Stimulated activated CD8-positive, alpha-beta memory T cell treated with anti-CD3 and anti-CD28 coated beads, Interleukin-4, amount 100 ng/mL, for 48 hours (primary cell): ENCODE measurements at regions not wholly inside any gene's neighbourhood (a gene's known extent, or its start where the extent isn't known, plus 50 kb on each side); places are given as distances from the start of the nearest gene placed in this dataset.

Experiments used
- DNase-seq: peaks from one replicate; pipeline ENCODE4 v3.0.0-alpha.2; 2020

GRCh38 chr4:157942017-157942416, 230.8 kb downstream of the GASK1B start:
- no peak for DNase-seq

DNA sequence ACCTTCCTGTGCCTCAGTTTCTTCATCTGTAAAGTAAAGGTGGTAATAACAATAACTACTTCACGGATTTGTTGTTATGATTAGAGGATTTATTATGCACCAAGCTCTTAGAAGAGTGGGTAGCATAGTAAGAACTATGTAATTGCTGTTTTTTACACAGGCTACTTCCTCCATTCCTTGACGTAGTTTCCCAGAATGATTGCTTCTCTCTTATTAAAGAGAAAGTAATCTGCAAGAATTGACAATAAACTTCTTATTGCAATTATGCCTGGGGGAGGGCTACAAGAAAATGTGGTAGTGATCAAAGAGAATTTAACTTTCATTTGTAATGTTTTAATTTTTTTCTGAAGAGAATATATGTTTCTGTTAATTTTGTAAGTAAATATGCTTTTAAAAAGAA, 238.7 kb downstream of the GASK1B start:
- no peak for DNase-seq

GRCh38 chr4:157932936-157933335, 239.9 kb downstream of the GASK1B start:
- no peak for DNase-seq

- no peak for DNase-seq
Observed at GRCh38 chr4:157929486-157929885, 243.3 kb downstream of the GASK1B start.

DNA sequence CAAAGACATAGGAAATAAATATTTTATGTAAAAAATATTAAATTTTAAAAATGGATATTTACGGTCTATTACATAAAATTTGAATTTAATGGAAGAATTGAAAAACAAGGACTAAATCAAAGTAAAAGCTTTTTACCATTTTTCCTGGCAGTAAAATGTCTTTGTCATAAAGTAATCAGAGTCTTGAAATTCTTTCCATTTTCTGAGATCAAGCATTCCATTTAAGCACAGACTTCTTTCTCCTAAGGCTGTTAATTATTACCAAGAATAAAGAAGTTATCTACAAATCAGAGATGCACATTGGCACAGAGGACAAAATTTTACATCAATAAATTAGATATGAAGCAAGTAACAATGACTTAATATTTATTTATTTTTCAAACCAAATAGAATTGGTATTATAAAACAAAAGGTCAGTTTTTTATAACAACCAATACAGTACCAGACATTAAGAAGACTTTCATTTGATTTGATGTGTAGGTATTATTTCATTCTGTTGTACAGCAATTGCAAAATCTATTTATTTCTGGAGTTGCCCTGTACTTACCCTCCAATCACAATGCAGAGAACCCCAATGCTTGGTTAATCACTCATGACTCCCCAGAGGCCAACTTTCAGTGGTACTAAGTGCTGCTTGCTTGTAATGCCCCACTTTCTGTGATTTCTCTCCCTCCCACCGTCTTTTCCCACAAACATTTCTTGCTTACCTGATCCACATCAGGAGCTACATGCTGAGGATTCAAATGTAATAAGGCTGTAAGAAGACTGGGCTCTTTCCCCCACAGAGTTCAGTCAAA, 254.6 kb downstream of the GASK1B start:
- DNase-seq = no peak

DNA sequence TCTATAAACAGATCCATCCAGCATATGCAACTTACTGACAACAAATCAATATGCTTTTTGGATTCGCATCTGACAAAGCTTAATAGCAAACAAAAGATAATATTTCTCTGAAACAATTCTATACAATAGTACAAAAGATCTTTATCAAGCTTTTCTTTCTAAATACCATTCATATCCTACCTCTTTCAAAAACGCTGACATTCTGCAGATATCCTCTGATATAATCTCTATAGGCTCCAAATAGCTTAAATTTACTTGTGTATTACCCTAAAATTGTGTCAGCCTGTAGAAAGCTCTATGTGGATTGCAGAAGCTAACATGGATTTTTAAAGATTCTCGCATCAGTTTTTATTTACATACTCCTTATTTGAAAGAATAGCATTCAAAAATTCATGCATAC, 260.6 kb downstream of the GASK1B start:
- no peak for DNase-seq

- no peak for DNase-seq
Observed at GRCh38 chr4:157911662-157912061, 261.2 kb downstream of the GASK1B start.

GRCh38 chr4:157908691-157909090, 264.1 kb downstream of the GASK1B start:
- no peak for DNase-seq

DNA sequence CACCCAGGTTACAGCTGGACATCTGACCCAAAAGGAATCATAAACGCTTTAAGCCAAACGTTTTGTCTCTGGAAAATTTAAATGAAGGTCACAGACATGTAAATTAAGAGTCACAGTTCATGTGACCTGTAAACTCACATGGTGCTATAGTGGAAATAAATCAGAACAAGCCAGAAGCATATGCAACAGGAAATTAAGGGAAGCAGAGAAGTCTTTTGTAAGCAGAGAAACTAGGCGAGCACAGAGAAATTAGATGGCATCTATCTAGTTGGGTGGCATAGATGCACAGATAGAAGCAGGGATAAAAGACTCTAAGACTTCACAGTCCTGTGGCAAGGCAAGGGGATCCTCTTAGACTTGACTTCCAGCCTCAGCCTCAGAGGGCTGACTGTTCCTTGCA, 264.8 kb downstream of the GASK1B start:
- no peak for DNase-seq

DNA sequence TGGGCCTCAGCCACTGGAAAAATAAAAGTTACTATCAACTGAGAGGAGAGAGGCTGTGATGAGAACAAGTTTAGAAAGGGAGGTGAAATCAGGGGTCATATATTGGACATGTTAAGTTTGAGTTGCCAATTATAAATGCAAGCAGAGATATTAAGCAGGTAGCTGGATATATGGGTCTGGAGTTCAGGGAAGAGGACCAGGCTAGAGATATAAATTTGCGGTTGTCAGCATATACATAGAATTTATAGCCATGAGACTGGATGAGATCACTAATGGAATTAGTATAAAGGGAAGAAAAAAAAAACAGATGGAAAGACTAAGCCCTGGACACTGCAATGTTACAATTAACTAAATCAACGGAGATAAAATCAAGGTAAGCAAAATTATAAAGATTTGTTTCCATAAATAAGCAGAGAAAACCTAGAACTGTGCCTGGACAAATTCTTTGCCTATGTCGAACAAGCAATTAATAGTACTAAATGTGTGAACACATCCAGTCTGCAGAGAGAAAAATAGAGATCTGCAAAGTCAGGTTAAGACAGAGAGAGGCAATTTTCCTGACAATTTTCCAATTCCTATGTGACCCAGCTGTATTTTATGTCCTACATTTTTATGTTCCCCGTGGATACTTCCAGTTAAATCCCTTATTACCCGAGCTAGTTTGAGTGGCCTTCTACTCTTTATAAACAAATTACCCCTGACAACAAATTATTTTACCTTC, 265.4 kb downstream of the GASK1B start:
- no peak for DNase-seq

- DNase-seq = no peak
Observed at GRCh38 chr4:157898836-157899605, 273.8 kb downstream of the GASK1B start.

GRCh38 chr4:157897855-157898370, 274.9 kb downstream of the GASK1B start:
- DNase-seq = no peak

GRCh38 chr4:157896726-157897125, 276.1 kb downstream of the GASK1B start:
- DNase-seq = no peak

GRCh38 chr4:157895205-157895604, 277.6 kb downstream of the GASK1B start:
- no peak for DNase-seq

DNA sequence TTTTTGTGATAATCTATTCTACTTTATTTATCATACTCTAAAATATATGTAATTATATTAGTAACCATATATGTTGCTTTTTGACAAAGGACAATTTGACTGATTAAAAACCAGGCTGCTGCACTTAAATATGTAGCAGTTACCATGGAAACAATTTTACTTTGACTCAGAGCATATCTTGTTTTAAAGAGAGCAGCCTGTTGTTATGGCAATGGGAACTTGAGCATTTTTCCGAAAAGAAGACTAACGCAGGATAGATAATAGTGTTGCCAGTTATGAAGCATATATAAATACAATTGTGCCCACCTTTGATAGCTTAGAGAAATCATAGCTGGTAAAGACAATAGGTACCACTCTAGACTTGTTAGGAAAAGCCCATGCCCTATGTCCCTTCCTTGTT, 283.0 kb downstream of the GASK1B start:
- no peak for DNase-seq

- DNase-seq = no peak
Observed at GRCh38 chr4:157888281-157888680, 284.5 kb downstream of the GASK1B start.

GRCh38 chr4:157887316-157887715, 285.5 kb downstream of the GASK1B start:
- no peak for DNase-seq

- no peak for DNase-seq
Observed at GRCh38 chr4:157886645-157887044, 286.2 kb downstream of the GASK1B start.

DNA sequence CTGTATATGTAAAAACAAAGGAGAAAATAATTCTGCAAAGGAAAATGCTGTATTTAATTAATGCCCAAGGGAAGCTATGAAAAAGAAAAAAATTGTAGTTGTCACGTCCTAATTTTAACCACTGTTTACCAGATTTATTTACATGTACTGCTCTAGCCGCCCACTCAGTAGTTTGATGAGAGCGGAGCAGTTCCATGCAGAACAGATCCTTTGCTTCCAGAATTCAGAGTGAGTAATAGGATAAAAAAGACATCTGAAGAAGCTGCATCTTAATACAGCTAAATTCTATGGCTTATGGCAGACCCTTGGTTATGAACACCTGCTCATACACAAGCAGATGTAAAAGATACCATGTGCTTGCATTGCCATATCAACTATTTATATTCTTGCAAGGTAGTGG, 287.0 kb downstream of the GASK1B start:
- no peak for DNase-seq

GRCh38 chr4:157882901-157883300, 289.9 kb downstream of the GASK1B start:
- DNase-seq = no peak

GRCh38 chr4:157880761-157881160, 292.1 kb downstream of the GASK1B start:
- no peak for DNase-seq

DNA sequence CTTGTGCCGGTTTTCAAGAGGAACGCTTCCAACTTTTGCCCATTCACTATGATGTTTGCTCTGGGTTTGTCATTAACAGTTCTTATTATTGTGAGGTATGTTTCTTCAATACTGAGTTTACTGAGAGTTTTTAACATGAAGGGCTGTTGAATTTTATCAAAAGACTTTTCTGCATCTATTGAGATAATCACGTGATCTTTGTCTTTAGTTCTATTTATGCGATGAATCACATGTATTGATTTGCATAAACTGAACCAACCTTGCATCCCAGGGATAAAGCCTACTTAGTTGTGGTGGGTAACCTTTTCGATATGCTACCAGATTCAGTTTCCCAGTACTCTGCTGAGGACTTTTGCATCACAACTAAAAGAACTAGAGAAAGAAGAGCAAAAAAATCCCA, 318.0 kb downstream of the GASK1B start:
- no peak for DNase-seq

GRCh38 chr4:157840648-157841047, 332.2 kb downstream of the GASK1B start:
- no peak for DNase-seq

DNA sequence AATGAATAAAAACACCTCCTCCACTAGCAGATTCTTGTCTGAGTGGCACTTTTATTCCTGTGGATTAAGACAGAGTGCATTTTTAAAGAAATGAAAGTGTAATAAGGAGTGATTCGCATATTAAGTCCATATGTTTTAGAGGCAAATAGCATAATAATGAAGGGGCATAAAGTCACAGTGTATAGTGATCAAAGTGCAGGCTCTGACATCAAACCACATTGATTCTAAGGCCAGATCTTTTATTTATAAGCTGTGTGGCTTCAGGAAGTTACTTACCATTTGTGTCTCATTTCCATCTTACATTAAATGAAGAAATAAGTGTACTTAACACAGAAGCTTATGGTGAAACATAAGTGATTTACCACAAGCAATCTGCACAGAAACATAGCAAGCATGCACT, 332.8 kb downstream of the GASK1B start:
- no peak for DNase-seq
